ACHN (cell line): ENCODE measurements at regions not wholly inside any gene's neighbourhood (a gene's known extent, or its start where the extent isn't known, plus 50 kb on each side); places are given as distances from the start of the nearest gene placed in this dataset.

Experiments
- DNase-seq: peaks from one replicate; pipeline ENCODE4 v3.0.0-alpha.2; 2015
- in situ Hi-C: cut with HindIII; loops from 2 replicates; pipeline ENCODE4 v1.10.0; 2017; ENCODE audit warnings: low sequenced_read_pairs, low pct_ligation_motif_present, low pct_unique_long_range_greater_than_20kb

DNA sequence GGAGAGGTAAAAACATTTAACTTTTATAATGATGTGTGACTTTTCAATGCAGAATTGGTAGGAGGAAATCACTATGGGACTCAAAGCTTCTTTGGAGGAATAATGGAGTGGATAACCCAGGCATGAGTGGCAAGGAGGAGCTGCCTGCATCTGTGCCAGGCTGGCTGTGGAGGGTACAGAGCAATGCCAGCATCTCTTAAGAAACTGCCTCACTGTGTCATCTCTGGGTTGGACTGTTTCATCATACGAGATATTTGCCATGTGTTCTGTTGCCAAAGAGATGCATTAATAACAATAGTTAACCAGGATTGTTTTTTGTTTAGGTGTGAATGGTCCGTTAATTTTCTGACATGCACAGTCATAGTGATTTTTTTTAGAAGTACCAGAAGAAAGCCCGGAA lies 183.7 kb upstream of the NTF3 start:
- DNase-seq, result no peak

GRCh38 chr12:5248999-5249526 lies 182.8 kb upstream of the NTF3 start:
- no peak for DNase-seq
- in situ Hi-C loops, result no loop called here

More for the DNA sequence above, 183.7 kb upstream of the NTF3 start:
- in situ Hi-C loops, result no loop called here

DNA sequence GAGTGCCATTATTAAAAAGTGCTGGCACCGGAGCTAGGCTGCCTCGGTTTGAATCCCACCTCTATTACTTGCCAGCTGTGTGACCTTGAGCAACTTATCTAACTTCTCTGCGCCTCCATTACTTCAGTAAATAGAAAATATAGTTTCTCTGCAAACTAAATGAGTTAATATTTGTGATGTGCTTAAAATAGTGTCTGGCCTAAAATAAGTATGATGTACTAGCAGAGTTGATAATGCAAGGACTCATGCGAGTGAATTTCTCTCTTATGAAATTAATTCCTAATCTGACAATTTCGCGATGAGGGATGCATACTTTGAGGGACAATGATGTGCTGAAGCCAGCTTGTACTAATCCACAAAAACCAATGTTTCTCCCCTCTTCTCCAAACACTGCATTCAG lies 180.8 kb upstream of the NTF3 start:
- in situ Hi-C loops, result no loop called here
- DNase-seq, result no peak

GRCh38 chr12:5251786-5252185 lies 180.1 kb upstream of the NTF3 start:
- in situ Hi-C loops, result no loop called here
- DNase-seq, result no peak

DNA sequence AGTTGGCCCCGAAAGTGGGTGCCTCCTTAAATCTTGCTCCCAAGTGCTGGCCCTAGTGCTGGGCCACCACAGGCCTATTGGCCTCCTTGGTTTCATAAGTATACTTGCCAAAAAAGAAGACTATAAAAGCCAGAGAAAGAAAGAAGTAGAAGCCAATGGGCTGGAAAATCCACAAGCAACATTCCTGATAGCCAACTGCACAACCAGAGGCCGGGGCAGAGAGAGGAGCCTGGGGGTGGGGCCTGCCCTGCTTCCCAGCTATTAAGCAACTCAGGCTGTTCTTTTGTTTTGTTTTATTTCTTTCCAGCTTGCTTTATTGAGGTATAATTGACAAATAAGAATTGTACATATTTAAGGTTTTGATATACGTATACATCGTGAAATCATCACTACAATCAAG lies 177.2 kb upstream of the NTF3 start:
- DNase-seq, result no peak
- in situ Hi-C loops, result no loop called here

GRCh38 chr12:5257763-5258495 lies 174.0 kb upstream of the NTF3 start:
- DNase-seq, result no peak
- in situ Hi-C loops, result no loop called here

DNA sequence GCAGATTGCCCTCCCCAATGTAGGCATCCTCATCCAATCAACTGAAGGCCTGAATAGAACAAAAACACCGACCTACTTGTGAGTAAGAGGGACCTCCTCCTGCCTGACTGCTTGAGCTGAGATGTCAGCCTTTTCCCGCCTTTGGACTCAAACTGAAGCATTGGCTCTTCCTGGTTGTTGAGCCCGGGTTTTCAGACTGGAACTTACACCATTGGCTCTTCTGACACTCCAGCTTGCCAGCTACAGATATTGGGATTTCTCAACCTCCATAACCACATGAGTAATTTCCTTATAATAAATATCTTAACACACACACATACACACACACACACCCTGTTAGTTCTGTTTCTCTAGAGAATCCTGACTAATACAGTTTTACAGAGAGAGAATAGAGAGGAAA lies 173.4 kb upstream of the NTF3 start:
- in situ Hi-C loops, result no loop called here

DNA sequence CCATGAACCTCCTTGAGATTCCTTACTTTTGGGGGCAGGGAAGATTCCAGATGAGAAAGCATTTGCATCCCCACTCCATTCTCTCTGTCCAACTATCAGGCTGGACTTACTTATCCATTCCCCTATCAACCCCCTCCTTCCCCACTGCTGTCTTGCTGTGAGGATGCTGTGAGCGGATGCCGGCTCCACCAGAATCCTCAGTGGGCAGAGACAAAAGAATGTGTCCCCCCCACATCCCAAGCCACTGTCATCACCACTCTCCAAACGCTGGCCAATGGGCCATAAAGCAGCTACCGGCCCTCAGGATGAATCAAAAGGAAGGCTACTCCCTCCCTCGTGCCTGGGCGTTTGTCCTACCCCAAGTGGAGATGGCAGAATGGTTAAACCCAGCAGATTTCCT lies 173.0 kb upstream of the NTF3 start:
- no peak for DNase-seq
- in situ Hi-C loops, result no loop called here

More for the DNA sequence above, 173.4 kb upstream of the NTF3 start:
- no peak for DNase-seq

DNA sequence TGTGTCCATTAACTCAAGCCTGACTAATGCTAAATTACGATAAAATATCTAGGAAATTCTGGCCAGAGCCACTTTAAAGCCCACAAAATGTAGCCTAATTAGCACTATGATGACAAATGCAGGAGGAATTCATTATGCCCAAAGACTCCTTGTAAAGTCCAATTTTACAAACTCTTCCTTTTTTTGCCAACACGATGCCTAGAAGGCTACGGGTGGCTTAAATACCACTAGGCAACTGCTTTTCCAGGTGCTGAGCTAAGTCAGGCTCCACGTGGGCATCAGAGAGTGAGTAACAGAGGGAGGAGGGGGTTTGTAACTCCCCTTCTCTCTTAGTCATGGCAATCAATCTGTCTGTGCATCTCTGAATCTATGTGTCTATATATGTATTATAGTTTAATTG lies 172.4 kb upstream of the NTF3 start:
- no peak for DNase-seq

GRCh38 chr12:5260086-5260485 lies 171.8 kb upstream of the NTF3 start:
- in situ Hi-C loops, result no loop called here
- no peak for DNase-seq

More for the DNA sequence above, 172.4 kb upstream of the NTF3 start:
- in situ Hi-C loops, result no loop called here

GRCh38 chr12:5260591-5261086 lies 171.3 kb upstream of the NTF3 start:
- in situ Hi-C loops, result no loop called here
- no peak for DNase-seq

GRCh38 chr12:5262450-5262849 lies 169.5 kb upstream of the NTF3 start:
- in situ Hi-C loops, result no loop called here
- no peak for DNase-seq

DNA sequence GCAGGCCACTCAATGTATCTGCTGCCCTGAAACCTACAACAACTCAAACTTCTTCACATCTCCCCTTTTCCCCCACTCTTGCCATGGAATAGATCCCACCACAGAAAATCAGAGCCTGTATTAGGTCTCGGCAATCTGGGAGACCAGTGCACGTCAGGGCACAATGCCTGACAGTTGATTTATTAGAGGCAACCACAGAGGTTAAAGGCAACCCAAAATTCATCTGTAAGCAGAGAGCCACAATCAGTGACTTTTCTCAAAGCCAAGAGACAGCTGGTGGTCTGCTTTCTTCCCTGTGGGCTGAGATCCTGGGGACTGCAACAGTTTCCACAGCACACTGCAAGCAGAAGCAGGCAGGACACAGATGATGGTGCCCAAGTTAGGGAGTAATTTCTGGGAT lies 169.0 kb upstream of the NTF3 start:
- in situ Hi-C loops, result no loop called here
- no peak for DNase-seq

- no peak for DNase-seq
- in situ Hi-C loops, result no loop called here
Measured at GRCh38 chr12:5264006-5264405, 167.9 kb upstream of the NTF3 start.

DNA sequence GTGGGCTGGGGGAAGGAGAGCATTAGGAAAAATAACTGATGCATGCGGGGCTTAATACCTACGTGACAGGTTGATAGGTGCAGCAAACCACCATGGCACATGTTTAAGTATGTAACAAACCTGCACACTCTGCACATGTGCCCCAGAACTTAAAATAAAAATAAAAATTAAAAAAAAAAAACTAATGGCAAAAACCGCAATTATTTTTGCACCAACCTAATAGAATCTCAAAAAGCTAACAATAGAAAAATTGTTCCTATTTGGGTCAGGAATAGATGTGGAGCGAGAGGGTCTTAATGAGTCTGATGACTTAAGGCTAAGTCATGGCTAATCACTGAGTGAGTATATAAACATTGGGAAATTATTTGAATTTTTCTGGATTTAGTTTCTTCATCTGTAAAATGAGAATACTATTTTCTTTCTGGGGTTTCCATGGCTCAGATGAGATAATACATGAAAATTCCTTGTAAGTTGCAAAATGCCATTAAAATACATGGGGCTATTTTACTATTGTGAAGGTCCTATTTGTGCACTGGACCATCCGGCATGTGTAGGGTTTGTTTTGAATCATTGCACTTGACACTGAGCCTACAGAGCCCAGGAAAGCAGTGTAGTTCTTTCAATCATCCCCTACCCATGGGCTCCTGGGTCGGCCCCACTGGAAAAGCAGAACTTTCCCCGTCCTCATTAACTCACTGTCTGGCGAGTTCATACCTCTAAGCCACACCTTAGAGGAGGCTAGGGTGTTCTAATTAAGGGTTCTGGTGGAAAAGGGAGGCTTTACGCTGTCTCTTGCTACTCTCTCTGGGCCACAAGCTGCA lies 164.1 kb upstream of the NTF3 start:
- in situ Hi-C loops, result no loop called here
- DNase-seq, result no peak

DNA sequence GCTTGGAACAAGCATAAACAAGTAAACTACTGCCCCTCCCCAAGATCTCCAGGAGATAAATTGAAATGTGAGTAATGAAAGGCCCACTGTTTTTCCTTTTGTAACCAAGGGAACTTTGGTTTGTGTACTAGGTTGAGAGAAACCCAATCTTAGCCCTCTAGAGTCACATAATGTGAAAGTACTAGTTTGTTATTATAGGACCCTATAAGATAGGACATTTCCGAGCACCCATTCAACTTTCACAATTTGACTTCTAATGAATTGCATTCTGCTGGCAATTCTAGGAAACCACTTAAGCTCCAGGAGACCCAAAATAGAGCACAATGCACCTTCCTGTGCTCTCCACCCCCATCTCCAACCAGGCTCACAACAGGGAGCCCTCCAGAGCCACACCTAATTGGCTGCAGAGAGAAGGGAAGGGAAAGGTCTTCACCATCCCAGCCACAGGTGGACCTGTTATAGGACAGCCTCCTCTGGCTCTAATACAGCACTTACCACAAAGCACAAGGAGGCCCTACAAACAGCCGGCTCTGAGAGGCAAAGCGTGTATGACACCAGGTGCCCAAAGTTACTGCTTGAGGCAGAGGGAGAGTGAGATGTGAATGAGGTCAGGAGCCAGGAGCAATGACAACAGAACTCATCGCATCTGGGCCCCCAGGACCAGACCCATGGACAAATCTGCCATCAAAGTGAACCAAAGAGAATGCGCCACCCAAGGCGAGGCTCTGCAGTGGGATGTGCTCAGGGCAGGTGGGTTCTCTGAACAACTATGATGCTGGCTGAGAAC lies 163.3 kb upstream of the NTF3 start:
- no peak for DNase-seq
- in situ Hi-C loops, result no loop called here

GRCh38 chr12:5269846-5270245 lies 162.1 kb upstream of the NTF3 start:
- in situ Hi-C loops, result no loop called here
- DNase-seq, result no peak

DNA sequence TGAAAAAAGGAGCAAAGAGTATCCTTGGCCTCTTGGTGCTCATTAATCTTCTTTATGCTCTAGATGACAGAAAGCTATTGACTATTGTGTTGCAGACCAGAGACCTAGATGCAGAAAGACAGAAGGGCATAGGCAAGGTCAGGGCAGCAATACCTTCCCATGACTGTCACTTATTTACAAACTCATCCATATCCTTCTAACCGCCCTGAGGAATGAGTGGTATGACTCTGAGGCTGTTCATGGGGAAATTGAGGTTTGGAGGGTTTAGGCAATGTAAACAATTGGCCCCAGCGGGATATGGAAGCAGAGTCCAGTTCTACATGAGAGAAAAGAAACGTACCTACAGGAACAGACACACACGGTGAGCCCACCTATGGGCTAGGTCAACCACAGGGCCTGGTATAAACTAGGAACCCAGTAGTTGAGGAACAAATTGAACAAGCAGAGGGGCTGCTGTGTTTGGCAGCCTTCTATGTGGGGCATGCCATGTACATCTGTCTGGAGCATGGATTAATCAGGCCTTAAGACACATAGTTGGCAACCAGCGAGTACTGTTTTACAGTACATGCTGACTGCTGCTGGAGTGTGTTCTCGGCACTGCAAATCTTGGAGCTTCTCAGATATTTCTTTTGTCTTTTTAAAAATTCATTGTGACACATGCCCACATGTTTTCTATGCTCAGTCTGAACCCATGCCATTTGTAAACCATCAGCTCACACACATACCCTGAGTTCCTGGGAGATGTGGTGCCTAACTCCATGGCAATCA lies 159.7 kb upstream of the NTF3 start:
- in situ Hi-C loops, result no loop called here
- no peak for DNase-seq
